Upper lobe of right lung (tissue), 1 donor: ENCODE measurements at regions not wholly inside any gene's neighbourhood (a gene's known extent, or its start where the extent isn't known, plus 50 kb on each side); places are given as distances from the start of the nearest gene placed in this dataset.

ENCODE experiments used
- ATAC-seq: fragments of 200-7000 bp; cut with Tn5 transposase; one replicate; pipeline ENCODE4 v1.9.1; 2020; ENCODE audit warnings: mild to moderate bottlenecking, moderate library complexity
- DNase-seq: peaks from one replicate; pipeline ENCODE4 v3.0.0-alpha.2; 2020
- H3K27ac ChIP-seq: fragments of 200-600 bp; one replicate; pipeline ENCODE4 v1.8.0; 2022
- H3K27me3 ChIP-seq: fragments of 200-600 bp; one replicate; pipeline ENCODE4 v1.8.0; 2022; ENCODE audit warnings: mild to moderate bottlenecking
- H3K36me3 ChIP-seq: fragments of 200-600 bp; one replicate; pipeline ENCODE4 v1.8.0; 2022
- H3K4me1 ChIP-seq: fragments of 200-600 bp; one replicate; pipeline ENCODE4 v1.8.0; 2022
- H3K4me3 ChIP-seq: fragments of 200-600 bp; one replicate; pipeline ENCODE4 v1.8.0; 2022; ENCODE audit warnings: mild to moderate bottlenecking
- H3K9me3 ChIP-seq: fragments of 200-600 bp; one replicate; pipeline ENCODE4 v1.8.0; 2022
- CTCF ChIP-seq: fragments of 200-600 bp; IDR thresholded peaks from one replicate; pipeline ENCODE4 v1.8.0; 2022; ENCODE audit warnings: antibody characterized with exemption
- intact Hi-C: fragments of 100-400 bp; cut with DNase I; formaldehyde crosslinking; loops from one replicate; pipeline ENCODE4 v1.11.0; 2022
- donor health status: DM: no; HTN: yes; CAD: no; lungs with severe emphysema.

- no peaks in the 10 kb centered on the region for H3K27me3 ChIP-seq
- H3K4me3 ChIP-seq: no peak overlapping the region
- H3K27ac ChIP-seq: no peak overlapping the region
- intact Hi-C loops: no loop called here
- no peaks in the 10 kb centered on the region for H3K9me3 ChIP-seq
- TF ChIP-seq CTCF: no peak
- DNase-seq (no peak), ATAC-seq (no peak)
- no peaks in the 10 kb centered on the region for H3K36me3 ChIP-seq
- no peaks in the 10 kb centered on the region for H3K4me1 ChIP-seq
Measured at GRCh38 chr5:145340099-145340498, 495.0 kb downstream of the PRELID2 start.

GRCh38 chr5:145324767-145325479 is 510.2 kb downstream of the PRELID2 start:
- DNase-seq: no peak
- no peak for ATAC-seq
- Histone ChIP-seq H3K4me1 (no peaks in the 10 kb centered on the region), H3K27ac (no peak overlapping the region), H3K27me3 (no peaks in the 10 kb centered on the region), H3K9me3 (no peaks in the 10 kb centered on the region), H3K36me3 (no peaks in the 10 kb centered on the region), H3K4me3 (no peak overlapping the region)
- intact Hi-C loops: no loop called here
- no peak for TF ChIP-seq CTCF

- no peak overlapping the region for H3K4me3 ChIP-seq
- intact Hi-C loops: no loop called here
- H3K27me3 ChIP-seq: no peaks in the 10 kb centered on the region
- no peaks in the 10 kb centered on the region for H3K36me3 ChIP-seq
- H3K9me3 ChIP-seq: no peaks in the 10 kb centered on the region
- H3K4me1 ChIP-seq: no peaks in the 10 kb centered on the region
- no peak overlapping the region for H3K27ac ChIP-seq
- no peak for ATAC-seq
- no peak for DNase-seq
- TF ChIP-seq CTCF: no peak
Measured at GRCh38 chr5:145324101-145324500, 511.0 kb downstream of the PRELID2 start.

GRCh38 chr5:145316282-145316681 is 518.9 kb downstream of the PRELID2 start:
- intact Hi-C loops: no loop called here
- no peak overlapping the region for H3K4me3 ChIP-seq
- ATAC-seq (no peak), DNase-seq (no peak)
- H3K36me3 ChIP-seq: no peaks in the 10 kb centered on the region
- no peaks in the 10 kb centered on the region for H3K27me3 ChIP-seq
- no peak for TF ChIP-seq CTCF
- no peak overlapping the region for H3K27ac ChIP-seq
- H3K4me1 ChIP-seq: no peaks in the 10 kb centered on the region
- H3K9me3 ChIP-seq: no peaks in the 10 kb centered on the region

- no peak for DNase-seq
- ATAC-seq: no peak
- Histone ChIP-seq H3K4me3 (no peak overlapping the region), H3K4me1 (no peaks in the 10 kb centered on the region), H3K27me3 (no peaks in the 10 kb centered on the region), H3K27ac (no peak overlapping the region), H3K9me3 (no peaks in the 10 kb centered on the region), H3K36me3 (no peaks in the 10 kb centered on the region)
- intact Hi-C loops: no loop called here
- no peak for TF ChIP-seq CTCF
Measured at GRCh38 chr5:145307866-145308382, 527.2 kb downstream of the PRELID2 start.
